H1 (cell line): ENCODE measurements at regions not wholly inside any gene's neighbourhood (a gene's known extent, or its start where the extent isn't known, plus 50 kb on each side); places are given as distances from the start of the nearest gene placed in this dataset.

Experiments
- CTCF ChIA-PET: fragments of 300-600 bp; sonication (Branson Sonifier 250); formaldehyde crosslinking; loops from one replicate; lab custom pipeline; 2021; ENCODE audit not compliant: partially characterized antibody; lab: Charles Lee
- POLR2A ChIA-PET: fragments of 300-600 bp; sonication (Branson Sonifier 250); formaldehyde crosslinking; loops from one replicate; lab custom pipeline; 2021; ENCODE audit warnings: inconsistent platforms; ENCODE audit not compliant: partially characterized antibody; lab: Charles Lee
- DNase-seq, 2 experiments: peaks; one replicate each; pipeline versions ENCODE4 v3.0.0 to v3.0.0-alpha.2; 2010 to 2022; ENCODE audit warnings: low spot score in 2 of 2, low read depth in 1 of 2, mixed read lengths in 1 of 2
- FAIRE-seq: peaks from 2 replicates; lab custom pipeline; 2011; peaks lifted over from hg19 to GRCh38; lab: Jason Lieb, UNC
- H2AFZ ChIP-seq: 2 replicates; pipeline ENCODE4 v1.8.1; 2012; ENCODE audit warnings: low read length, inconsistent platforms
- H2AK5ac ChIP-seq: 2 replicates; pipeline ENCODE4 v1.6.1; 2013; ENCODE audit warnings: low read depth, low read length
- H2BK120ac ChIP-seq: replicated peaks from 2 replicates; pipeline ENCODE3; 2013; ENCODE audit warnings: low read depth, low read length, inconsistent platforms
- H2BK12ac ChIP-seq: 2 replicates; pipeline ENCODE4 v1.6.1; 2013; ENCODE audit warnings: low read depth, low read length
- H2BK15ac ChIP-seq: 2 replicates; pipeline ENCODE4 v1.6.1; 2013; ENCODE audit warnings: low read length
- H2BK20ac ChIP-seq: 2 replicates; pipeline ENCODE4 v1.6.1; 2013; ENCODE audit warnings: low read length
- H2BK5ac ChIP-seq: 2 replicates; pipeline ENCODE4 v1.6.1; 2013; ENCODE audit warnings: low read depth, low read length
- H3K14ac ChIP-seq: 2 replicates; pipeline ENCODE4 v1.6.1; 2013; ENCODE audit warnings: inconsistent platforms; ENCODE audit not compliant: insufficient read length
- H3K18ac ChIP-seq: 2 replicates; pipeline ENCODE4 v1.6.1; 2013; ENCODE audit warnings: low read length; ENCODE audit errors: extremely low read depth
- H3K23ac ChIP-seq: 2 replicates; pipeline ENCODE4 v1.6.1; 2013; ENCODE audit warnings: inconsistent platforms; ENCODE audit not compliant: insufficient read length
- H3K23me2 ChIP-seq: 2 replicates; pipeline ENCODE4 v1.6.1; 2013; ENCODE audit warnings: low read depth, low read length
- H3K27ac ChIP-seq: 2 replicates; pipeline ENCODE4 v1.6.1; 2011; ENCODE audit warnings: low read depth, low read length, inconsistent platforms
- H3K27me3 ChIP-seq, 4 experiments: replicated peaks in 1 of 4; 1 replicate in 1 of 4; 2 replicates in 3 of 4; pipeline versions ENCODE4 v1.6.1 to v1.8.1; 2011 to 2013; ENCODE audit warnings: low read length in 3 of 4, mild to moderate bottlenecking in 3 of 4, inconsistent platforms in 2 of 4, mixed read lengths in 2 of 4, moderate library complexity in 1 of 4; ENCODE audit not compliant: control insufficient read depth in 3 of 4, insufficient read depth in 3 of 4; ENCODE audit errors: extremely low read depth in 1 of 4
- H3K36me3 ChIP-seq, 4 experiments: 2 replicates each; pipeline versions ENCODE4 v1.6.1 to v1.8.1; 2011 to 2013; ENCODE audit warnings: mild to moderate bottlenecking in 4 of 4, low read length in 3 of 4, moderate library complexity in 2 of 4, control low read depth in 1 of 4, inconsistent platforms in 1 of 4; ENCODE audit not compliant: insufficient read depth in 4 of 4, control insufficient read depth in 2 of 4
- H3K4ac ChIP-seq: replicated peaks from 2 replicates; pipeline ENCODE3; 2013; ENCODE audit warnings: low read length, low read depth, mixed read lengths, inconsistent platforms; ENCODE audit not compliant: insufficient read length
- H3K4me1 ChIP-seq, 4 experiments: replicated peaks in 1 of 4; 1 replicate in 1 of 4; 2 replicates in 3 of 4; pipeline versions ENCODE4 v1.6.1 to v1.8.1; 2011 to 2013; ENCODE audit warnings: low read length in 3 of 4, inconsistent platforms in 2 of 4, mixed read lengths in 1 of 4; ENCODE audit not compliant: insufficient read depth in 4 of 4, control insufficient read depth in 3 of 4
- H3K4me2 ChIP-seq, 2 experiments: 2 replicates each; pipeline versions ENCODE4 v1.6.1 to v1.8.1; 2011 to 2013; ENCODE audit warnings: low read depth in 2 of 2, low read length in 2 of 2, control low read depth in 1 of 2, inconsistent platforms in 1 of 2, mild to moderate bottlenecking in 1 of 2; ENCODE audit not compliant: insufficient read depth in 1 of 2
- H3K4me3 ChIP-seq, 4 experiments: fragments of 200-600, 300-600 bp in 1 of 4; sonication (generic), shearing (Covaris generic), sonication (Bioruptor Twin) in 1 of 4; 2 replicates each; pipeline versions ENCODE4 v1.5.1 to v1.8.1; 2011 to 2016; ENCODE audit warnings: low read length in 4 of 4, low read depth in 3 of 4, control low read depth in 2 of 4, inconsistent platforms in 2 of 4, mild to moderate bottlenecking in 2 of 4, mixed read lengths in 1 of 4, moderate library complexity in 1 of 4; ENCODE audit not compliant: insufficient read depth in 2 of 4; ENCODE audit errors: extremely low read depth in 1 of 4
- H3K56ac ChIP-seq: replicated peaks from 2 replicates; pipeline ENCODE3; 2013; ENCODE audit warnings: low read depth, mild to moderate bottlenecking, mixed read lengths, low read length, inconsistent platforms; ENCODE audit not compliant: insufficient read length
- H3K79me1 ChIP-seq: 2 replicates; pipeline ENCODE4 v1.6.1; 2013; ENCODE audit warnings: low read depth, low read length, control low read depth
- H3K79me2 ChIP-seq, 2 experiments: 2 replicates each; pipeline versions ENCODE4 v1.6.1 to v1.8.1; 2012 to 2013; ENCODE audit warnings: low read length in 2 of 2, mild to moderate bottlenecking in 2 of 2, inconsistent platforms in 1 of 2; ENCODE audit not compliant: insufficient read depth in 2 of 2, control insufficient read depth in 1 of 2
- H3K9ac ChIP-seq, 4 experiments: replicated peaks in 1 of 4; 1 replicate in 1 of 4; 2 replicates in 3 of 4; pipeline versions ENCODE4 v1.6.1 to v1.8.1; 2011 to 2013; ENCODE audit warnings: low read depth in 3 of 4, low read length in 3 of 4, control low read depth in 2 of 4, mild to moderate bottlenecking in 2 of 4, moderate library complexity in 2 of 4, inconsistent platforms in 1 of 4; ENCODE audit errors: extremely low read depth in 1 of 4
- H3K9me3 ChIP-seq, 2 experiments: 2 replicates each; pipeline versions ENCODE4 v1.6.1 to v1.8.1; 2012 to 2013; ENCODE audit warnings: mild to moderate bottlenecking in 2 of 2, moderate library complexity in 2 of 2, control low read depth in 1 of 2, inconsistent platforms in 1 of 2, low read depth in 1 of 2, low read length in 1 of 2, mixed read lengths in 1 of 2; ENCODE audit not compliant: insufficient read depth in 2 of 2
- H4K20me1 ChIP-seq, 2 experiments: replicated peaks in 1 of 2; 2 replicates each; pipeline versions ENCODE3 to v1.8.1; 2011 to 2013; ENCODE audit warnings: inconsistent platforms in 2 of 2, low read length in 2 of 2, mild to moderate bottlenecking in 1 of 2; ENCODE audit not compliant: insufficient read depth in 2 of 2, control insufficient read depth in 1 of 2
- H4K5ac ChIP-seq: 2 replicates; pipeline ENCODE4 v1.6.1; 2013; ENCODE audit warnings: low read length, low read depth, mixed read lengths, inconsistent platforms; ENCODE audit not compliant: insufficient read length
- H4K8ac ChIP-seq: 2 replicates; pipeline ENCODE4 v1.8.0; 2013; ENCODE audit warnings: mild to moderate bottlenecking, moderate library complexity, low read length, inconsistent platforms; ENCODE audit not compliant: insufficient read depth; ENCODE audit errors: extremely low read depth
- H4K91ac ChIP-seq: replicated peaks from 2 replicates; pipeline ENCODE3; 2013; ENCODE audit warnings: low read length, mixed read lengths, inconsistent platforms; ENCODE audit not compliant: insufficient read length
- BCL11A ChIP-seq, 2 experiments: IDR thresholded peaks; one replicate each; pipeline ENCODE4 v1.6.1; 2011; ENCODE audit warnings: low read depth in 2 of 2, low read length in 2 of 2, mild to moderate bottlenecking in 2 of 2
- CBX5 ChIP-seq: fragments of 300-800, 300-1000 bp; sonication (generic); IDR thresholded peaks from 2 replicates; pipeline ENCODE4 v1.7.1; 2016; ENCODE audit warnings: antibody characterized with exemption, low read length, low read depth
- EP300 ChIP-seq, 2 experiments: IDR thresholded peaks; 1 replicate in 1 of 2; 2 replicates in 1 of 2; pipeline ENCODE4 v1.6.1; 2011 to 2012; ENCODE audit warnings: low read depth in 2 of 2, low read length in 2 of 2, mild to moderate bottlenecking in 2 of 2, borderline replicate concordance in 1 of 2, inconsistent platforms in 1 of 2, moderate library complexity in 1 of 2
- EZH2 ChIP-seq: fragments of 200-600 bp; sonication (generic); IDR thresholded peaks from 2 replicates; pipeline ENCODE4 v1.7.1; 2012; ENCODE audit warnings: low read depth, mild to moderate bottlenecking, moderate library complexity, low read length, inconsistent platforms; ENCODE audit not compliant: severe bottlenecking
- JUND ChIP-seq: IDR thresholded peaks from 2 replicates; pipeline ENCODE4 v1.6.1; 2011; ENCODE audit warnings: mild to moderate bottlenecking, improper control_type of control experiment, low read length
- POLR2A ChIP-seq, 2 experiments: IDR thresholded peaks; 1 replicate in 1 of 2; 2 replicates in 1 of 2; pipeline ENCODE4 v1.6.1; 2011; ENCODE audit warnings: low read depth in 2 of 2, low read length in 2 of 2, mild to moderate bottlenecking in 2 of 2; ENCODE audit errors: control extremely low read depth in 1 of 2
- RBBP5 ChIP-seq: IDR thresholded peaks from 2 replicates; pipeline ENCODE4 v1.7.1; 2012; ENCODE audit warnings: low read depth, mild to moderate bottlenecking, inconsistent platforms, low read length, moderate library complexity, borderline replicate concordance
- RFX5 ChIP-seq: IDR thresholded peaks from 2 replicates; pipeline ENCODE4 v1.6.1; 2011; ENCODE audit warnings: low read depth, low read length, improper control_type of control experiment, borderline replicate concordance
- SAP30 ChIP-seq: fragments of 300-600 bp; sonication (generic); IDR thresholded peaks from 2 replicates; pipeline ENCODE4 v1.7.1; 2012; ENCODE audit warnings: low read length, moderate library complexity, mild to moderate bottlenecking, inconsistent platforms; ENCODE audit not compliant: insufficient read depth, insufficient replicate concordance
- SIRT6 ChIP-seq: IDR thresholded peaks from one replicate; pipeline ENCODE4 v1.7.1; 2012; ENCODE audit warnings: low read length, inconsistent platforms
- SP1 ChIP-seq: IDR thresholded peaks from 2 replicates; pipeline ENCODE4 v1.6.1; 2011; ENCODE audit warnings: low read depth, low read length
- SP2 ChIP-seq: IDR thresholded peaks from 2 replicates; pipeline ENCODE4 v1.6.1; 2012; ENCODE audit warnings: mild to moderate bottlenecking, low read length, inconsistent platforms
- SUZ12 ChIP-seq: fragments of 200-600 bp; sonication (generic); IDR thresholded peaks from 2 replicates; pipeline ENCODE4 v1.6.1; 2012; ENCODE audit warnings: mild to moderate bottlenecking, inconsistent platforms, low read length, moderate library complexity, mixed read lengths
- TEAD4 ChIP-seq: IDR thresholded peaks from 2 replicates; pipeline ENCODE4 v1.6.1; 2012; ENCODE audit warnings: low read depth, low read length, inconsistent platforms, mixed read lengths
- YY1 ChIP-seq: IDR thresholded peaks from 2 replicates; pipeline ENCODE4 v1.6.1; 2011; ENCODE audit warnings: low read depth, mild to moderate bottlenecking, low read length
- ZNF274 ChIP-seq: IDR thresholded peaks from 2 replicates; pipeline ENCODE4 v1.7.0; 2012; ENCODE audit warnings: low read length, borderline replicate concordance; ENCODE audit errors: extremely low read depth
- WGBS, 2 experiments: shearing (Covaris generic) in 1 of 2; methylation state at CpG; one replicate each; pipeline versions ENCODE4 v1.1.6 to v1.1.7; 2013 to 2015; ENCODE audit warnings: low lambda C conversion rate in 2 of 2, mixed read lengths in 2 of 2, inconsistent platforms in 1 of 2, low coverage in 1 of 2, missing lambda C conversion rate in 1 of 2; ENCODE audit not compliant: insufficient replicate concordance in 2 of 2, insufficient coverage in 1 of 2, insufficient read length in 1 of 2; ENCODE audit errors: extremely low coverage in 1 of 2, missing lambda C conversion rate in 1 of 2; 5-methylcytosine and 5-hydroxymethylcytosine counted together

DNA sequence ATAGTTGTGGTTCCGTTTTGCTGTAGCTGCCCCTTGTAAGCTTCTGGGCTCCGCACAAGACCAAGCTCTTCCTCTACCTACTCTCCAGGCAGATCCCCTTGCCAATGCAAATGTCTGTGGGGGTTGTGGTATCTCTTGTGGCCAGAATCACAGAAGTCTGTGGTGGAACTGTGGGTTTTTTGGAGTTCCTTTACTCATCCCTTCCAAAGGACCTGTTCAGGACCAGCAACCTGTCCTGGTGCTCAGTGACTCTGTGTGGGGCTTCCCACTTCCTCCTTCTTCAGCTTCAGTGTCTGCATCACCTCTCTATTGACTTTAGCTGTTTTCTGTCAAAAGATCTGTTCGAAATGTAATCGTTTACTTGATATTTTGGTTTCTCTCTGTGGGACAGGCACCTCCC is 441.3 kb upstream of the ADAMTSL1 start:
- ChIA-PET POLR2A (no interaction called here), CTCF (interaction anchor here (0.5 to 1.5 kb wide), 6 partner anchors 10 to 116 kb away, joined by 3 read pairs; no protein-coding TSS in a partner anchor)
- Histone ChIP-seq H3K9ac (no peak overlapping the region), H3K36me3 (no peaks in the 10 kb centered on the region), H3K23me2 (no peaks in the 10 kb centered on the region), H2AFZ (peak overlapping the region; percentile 29; the same call in 1 of the 2 replicates), H2BK20ac (no peak overlapping the region), H3K23ac (no peak overlapping the region), H3K14ac (no peak overlapping the region), H3K4me1 (peaks cover 0 to 8% (median 3%) of the 10 kb centered on the region in 4 experiments; a peak in 3 of 7 replicates), H3K4me2 (no peak overlapping the region), H3K27me3 (no peaks in the 10 kb centered on the region), H3K79me1 (no peaks in the 10 kb centered on the region), H3K9me3 (no peaks in the 10 kb centered on the region), H2BK15ac (no peak overlapping the region), H2BK5ac (no peak overlapping the region), H3K27ac (no peak overlapping the region), H4K8ac (no peak overlapping the region; the same call in 1 of the 2 replicates), H4K91ac (no peak overlapping the region), H3K4me3 (no peak overlapping the region), H2BK12ac (no peak overlapping the region), H2AK5ac (no peak overlapping the region), H3K18ac (no peak overlapping the region), H3K56ac (no peak overlapping the region), H4K5ac (no peak overlapping the region), H3K4ac (no peak overlapping the region), H3K79me2 (no peaks in the 10 kb centered on the region), H4K20me1 (no peaks in the 10 kb centered on the region), H2BK120ac (no peak overlapping the region)
- no peak for DNase-seq
- WGBS, 2 experiments = 87% methylated on average over 4 of the region's 4 CpGs; no CpG with 5 or more reads in 1 of the 2 experiments
- FAIRE-seq = no peak
- TF ChIP-seq CBX5 = no peak
- no peak for TF ChIP-seq YY1
- TF ChIP-seq POLR2A (IDR thresholded peaks at IDR 0.05; ENCODE audit: control extremely low read depth in 1 of 2, low read depth in 2 of 2, low read length in 2 of 2) = no peak
- no peak for TF ChIP-seq SUZ12
- no peak for TF ChIP-seq EP300 (IDR thresholded peaks at IDR 0.05; ENCODE audit: borderline replicate concordance in 1 of 2, low read depth in 2 of 2, low read length in 2 of 2)
- TF ChIP-seq TEAD4 = no peak
- no peak for TF ChIP-seq ZNF274
- TF ChIP-seq SP1 = no peak
- no peak for TF ChIP-seq JUND
- TF ChIP-seq RBBP5 = no peak
- TF ChIP-seq SAP30 = no peak
- no peak for TF ChIP-seq BCL11A (IDR thresholded peaks at IDR 0.05; ENCODE audit: low read depth in 2 of 2, low read length in 2 of 2)
- TF ChIP-seq EZH2 = no peak
- no peak for TF ChIP-seq RFX5
- TF ChIP-seq SIRT6 = no peak
- no peak for TF ChIP-seq SP2
